Amniotic stem cell (primary cell): ENCODE measurements at regions not wholly inside any gene's neighbourhood (a gene's known extent, or its start where the extent isn't known, plus 50 kb on each side); places are given as distances from the start of the nearest gene placed in this dataset.

Experiments used
- DNase-seq: peaks from one replicate; lab custom pipeline; 2025; lab: John Stamatoyannopoulos, UW

DNA sequence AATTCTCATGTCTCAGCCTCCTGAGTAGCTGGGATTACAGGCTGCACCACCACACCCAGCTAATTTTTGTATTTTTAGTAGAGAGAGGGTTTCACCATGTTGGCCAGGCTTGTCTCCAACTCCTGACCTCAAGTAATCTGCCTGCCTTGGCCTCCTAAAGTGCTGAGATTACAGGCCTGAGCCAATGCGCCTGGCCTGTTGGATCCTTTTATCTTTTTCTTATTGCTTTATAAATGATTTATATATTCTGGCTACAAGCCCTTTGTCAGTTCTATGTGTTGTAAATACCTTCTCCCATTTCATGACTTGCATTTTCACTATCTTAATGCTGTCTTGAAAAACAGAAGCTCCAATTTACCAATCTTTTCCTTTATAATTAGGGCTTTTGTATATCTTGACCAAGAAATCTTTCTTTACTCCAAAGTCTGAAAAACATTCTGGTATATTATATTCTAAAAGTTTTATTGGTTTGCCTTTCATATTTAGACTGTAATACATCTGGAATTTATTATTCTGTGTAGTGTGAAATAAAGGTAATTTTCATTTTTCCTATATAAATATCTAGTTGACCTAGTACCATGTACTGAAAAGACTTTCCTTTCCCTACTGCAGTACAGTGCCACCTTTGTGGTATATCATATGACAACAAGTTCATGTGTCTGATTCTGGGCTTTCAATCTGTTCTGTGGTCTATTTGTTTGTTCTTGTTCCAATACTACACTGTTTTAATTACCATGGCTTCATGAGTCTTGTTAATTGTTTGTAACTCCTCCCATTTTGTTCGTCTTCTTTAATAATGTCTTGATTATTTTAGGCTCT is 52.9 kb upstream of the RNU6-1 start:
- DNase-seq: no peak

DNA sequence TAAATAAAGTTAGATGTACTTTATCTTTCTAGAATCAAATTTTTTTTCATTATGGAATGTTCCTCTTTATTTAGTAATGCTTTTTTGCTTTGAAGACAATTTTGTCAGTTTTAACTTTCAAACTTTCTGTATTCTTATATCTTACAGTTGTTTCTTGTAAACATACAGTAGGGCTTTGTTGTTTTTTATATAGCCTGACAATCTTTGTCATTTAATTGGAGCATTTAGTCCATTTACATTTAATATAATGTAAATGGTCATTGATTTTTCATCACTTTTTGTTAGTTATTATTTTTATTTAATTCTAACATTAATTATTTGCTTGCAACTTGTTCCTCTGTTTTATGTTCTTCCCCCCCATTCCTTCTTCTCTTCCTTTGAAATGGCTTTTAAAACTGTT is 55.4 kb upstream of the RNU6-1 start:
- no peak for DNase-seq

DNA sequence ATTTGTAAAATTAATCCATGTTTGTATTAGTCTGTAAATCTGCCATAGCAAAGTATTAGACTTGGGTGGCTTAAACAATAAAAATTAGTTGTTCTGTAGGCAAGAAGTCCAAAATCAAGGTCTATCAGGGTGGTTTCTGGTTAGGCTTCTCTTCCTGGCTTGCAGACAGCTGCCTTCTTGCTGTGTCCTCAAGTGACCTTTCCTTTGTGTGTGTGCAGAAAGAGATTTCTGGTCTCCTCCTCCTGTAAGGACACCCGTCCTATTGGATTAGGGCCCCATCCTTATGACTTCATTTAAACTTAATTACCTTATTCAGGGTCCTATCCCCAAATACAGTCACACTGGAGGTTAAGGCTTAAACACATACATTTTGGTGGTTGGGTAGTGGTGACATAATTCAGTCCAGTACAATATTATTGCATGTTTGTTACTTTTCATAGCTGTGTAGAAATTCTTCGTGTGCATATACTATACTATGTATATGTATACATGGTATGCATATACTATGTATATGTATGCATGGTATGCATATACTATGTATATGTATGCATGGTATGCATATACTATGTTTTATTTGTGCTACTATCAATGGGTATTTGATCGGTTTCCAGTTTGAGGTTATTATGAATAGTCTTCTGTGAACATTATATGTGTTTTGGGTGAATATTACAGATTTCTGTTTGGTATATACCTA is 57.9 kb upstream of the RNU6-1 start:
- DNase-seq: no peak

DNA sequence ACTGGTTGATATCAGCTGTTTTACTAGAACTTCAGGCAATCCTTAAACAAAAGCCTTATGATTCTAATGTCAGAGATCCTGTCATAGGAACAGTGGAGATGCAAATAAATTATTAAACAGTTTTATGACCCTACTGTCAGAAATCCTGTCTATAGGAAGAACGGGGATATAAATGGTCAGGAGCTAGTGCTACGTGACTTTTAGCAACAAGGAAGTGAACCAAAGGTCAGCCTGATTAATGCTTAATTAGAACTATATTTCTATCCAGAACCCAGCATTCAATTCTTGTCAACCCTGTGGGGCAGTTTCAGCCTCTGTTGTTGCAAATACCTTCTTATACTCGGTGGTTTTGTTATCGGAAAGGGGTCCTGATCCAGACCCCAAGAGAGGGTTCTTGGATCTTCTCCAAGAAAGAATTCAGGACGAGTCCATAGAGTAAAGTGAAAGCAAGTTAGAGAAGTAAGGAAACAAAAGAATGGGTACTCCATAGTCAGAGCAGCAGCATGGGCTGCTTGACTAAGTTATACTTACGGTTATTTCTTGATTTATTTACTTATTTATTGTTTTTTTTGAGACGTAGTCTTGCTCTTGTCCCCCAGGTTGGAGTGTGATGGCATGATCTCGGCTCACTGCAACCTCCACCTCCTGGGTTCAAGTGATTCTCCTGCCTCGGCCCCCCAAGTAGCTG is 59.9 kb upstream of the RNU6-1 start:
- DNase-seq: no peak

DNA sequence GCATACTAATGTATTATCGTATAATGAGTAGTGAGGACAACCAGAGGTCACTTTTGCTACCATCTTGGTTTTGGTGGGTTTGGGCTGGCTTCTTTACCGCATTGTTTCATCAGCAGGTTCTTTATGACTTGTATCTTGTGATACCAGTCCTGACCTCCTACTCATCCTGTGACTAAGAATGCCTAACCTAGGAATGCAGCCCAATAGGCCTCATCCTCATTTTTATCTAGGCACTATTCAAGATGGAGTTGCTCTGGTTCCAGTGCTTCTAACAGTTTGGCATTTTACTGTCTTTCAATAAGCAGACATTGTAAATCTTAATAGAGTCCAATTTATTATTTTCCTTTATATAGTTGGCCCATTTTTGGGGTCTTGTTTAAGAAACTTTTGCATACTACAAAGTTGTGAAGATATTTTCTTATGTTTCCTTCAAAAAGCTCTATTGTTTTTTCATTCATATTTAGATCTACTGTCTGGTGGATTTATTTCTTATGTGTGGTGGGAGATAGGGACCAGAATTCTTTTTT is 60.8 kb upstream of the RNU6-1 start:
- no peak for DNase-seq

DNA sequence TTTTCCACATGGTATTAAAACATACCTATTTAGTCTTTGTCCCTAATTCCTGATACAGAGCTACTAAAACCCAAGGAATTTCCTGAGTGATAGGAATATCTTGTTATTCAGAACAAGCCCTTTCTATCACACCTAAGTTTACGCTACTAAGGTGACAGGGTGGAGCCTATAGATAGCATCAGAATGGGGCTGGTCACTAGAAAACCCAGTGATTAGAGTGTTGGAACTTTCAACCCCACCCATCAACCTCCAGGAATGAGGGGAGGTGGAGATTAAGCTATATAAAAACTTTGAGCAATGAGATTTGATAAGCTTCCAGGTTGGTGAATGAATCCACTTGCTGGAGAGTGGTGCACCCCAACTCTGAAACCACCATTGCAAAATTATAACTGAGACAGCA is 62.1 kb upstream of the RNU6-1 start:
- DNase-seq: no peak

DNA sequence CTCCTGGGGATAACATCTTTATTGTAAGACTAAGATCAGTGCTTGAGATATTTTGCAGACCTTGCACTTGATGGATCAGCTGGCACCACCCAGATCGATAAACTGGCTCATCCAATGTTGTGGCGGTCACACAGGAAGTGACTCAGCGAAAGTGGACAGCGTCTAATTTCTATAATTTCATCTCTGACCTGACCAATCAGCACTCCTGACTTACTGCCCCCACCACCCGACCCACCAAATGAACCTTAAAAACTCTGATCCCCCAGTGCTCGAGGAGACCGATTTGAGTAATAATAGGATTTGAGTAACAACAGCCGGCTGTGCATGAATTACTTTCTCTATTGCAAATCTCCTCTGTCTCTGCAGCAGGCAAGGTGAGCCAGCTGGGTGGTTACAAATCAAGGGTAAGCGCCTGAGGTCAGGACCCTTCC is 62.7 kb upstream of the RNU6-1 start:
- no peak for DNase-seq

DNA sequence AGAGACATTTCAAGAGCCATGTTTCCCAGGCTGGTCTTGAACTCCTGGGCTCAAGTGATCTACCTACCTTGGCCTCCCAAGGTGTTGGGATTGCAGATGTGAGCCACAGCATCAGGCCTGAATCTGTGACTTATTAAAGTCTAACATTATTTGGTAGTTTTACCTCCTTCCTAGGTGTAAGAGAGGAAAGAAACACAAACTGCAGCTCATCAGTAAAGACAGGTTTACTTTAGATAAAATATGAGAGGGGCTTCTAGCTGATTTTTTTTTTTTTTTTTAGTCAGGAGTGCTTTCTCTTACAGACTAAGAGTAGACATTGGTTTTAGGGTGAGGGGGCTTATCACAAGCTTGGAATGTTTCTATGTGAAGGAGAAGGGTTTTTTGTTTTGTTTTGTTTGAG is 63.9 kb upstream of the RNU6-1 start:
- DNase-seq: no peak

DNA sequence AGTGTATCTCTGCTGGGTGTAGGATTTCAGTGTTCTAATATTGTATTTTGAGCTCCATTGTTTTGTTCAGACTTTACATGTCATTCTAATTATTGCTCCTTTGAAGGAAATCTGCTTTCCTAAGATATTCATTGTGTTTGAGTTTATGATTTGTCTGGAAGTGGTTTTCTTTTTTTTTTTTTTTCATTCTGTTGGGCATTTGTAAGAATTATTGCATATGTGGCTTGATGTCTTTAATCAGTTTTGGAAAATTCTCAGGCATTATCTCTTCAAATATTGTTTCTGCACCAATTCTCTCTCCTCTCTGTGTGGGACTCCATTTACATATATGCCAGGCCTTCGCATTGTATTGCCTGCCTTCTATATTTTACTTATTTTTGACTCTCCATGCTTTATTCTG is 65.8 kb upstream of the RNU6-1 start:
- DNase-seq: no peak

DNA sequence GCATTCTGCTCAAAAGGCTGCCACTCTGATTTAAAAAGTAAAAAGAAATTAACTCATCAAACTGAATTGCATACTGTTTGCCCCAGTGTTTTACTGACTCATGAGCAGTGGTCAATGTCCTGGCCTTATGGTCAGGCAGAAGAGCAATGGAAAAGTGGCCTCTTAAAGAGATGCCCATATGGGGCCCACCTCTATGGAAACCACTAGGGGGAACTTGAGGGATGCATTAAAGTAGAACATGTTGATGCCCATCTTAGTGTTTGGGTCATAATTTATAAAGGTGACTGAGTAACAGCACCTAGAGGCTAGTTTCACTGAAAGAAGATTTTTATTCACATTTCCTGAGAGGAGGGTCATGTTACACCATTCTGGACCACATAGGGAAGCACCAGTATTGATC is 66.5 kb upstream of the RNU6-1 start:
- DNase-seq: no peak

DNA sequence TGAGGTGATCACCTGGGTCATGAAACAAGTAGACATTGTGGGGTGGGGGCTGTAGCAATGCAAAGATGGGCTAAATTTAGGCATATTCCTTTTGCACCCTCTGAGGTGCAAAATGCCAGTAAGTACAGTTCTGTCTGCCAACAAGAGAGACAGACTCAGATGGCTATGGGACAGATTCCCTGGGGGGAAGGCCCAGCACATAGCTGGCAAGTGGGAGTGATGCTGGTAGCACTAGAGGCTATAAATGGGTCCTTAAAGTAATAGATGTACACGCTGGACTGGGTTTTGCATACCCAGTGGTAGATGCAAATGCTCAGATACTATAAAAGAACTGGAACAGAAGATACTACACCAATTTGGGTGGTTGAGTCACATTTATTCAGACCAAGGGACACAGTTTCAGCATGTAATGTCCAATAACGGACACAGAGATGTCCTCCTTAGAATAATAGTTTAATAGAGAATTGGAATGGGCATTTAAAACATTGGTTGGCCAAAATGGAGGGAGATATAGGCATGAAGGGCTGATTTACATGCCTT is 67.4 kb upstream of the RNU6-1 start:
- DNase-seq: no peak

DNA sequence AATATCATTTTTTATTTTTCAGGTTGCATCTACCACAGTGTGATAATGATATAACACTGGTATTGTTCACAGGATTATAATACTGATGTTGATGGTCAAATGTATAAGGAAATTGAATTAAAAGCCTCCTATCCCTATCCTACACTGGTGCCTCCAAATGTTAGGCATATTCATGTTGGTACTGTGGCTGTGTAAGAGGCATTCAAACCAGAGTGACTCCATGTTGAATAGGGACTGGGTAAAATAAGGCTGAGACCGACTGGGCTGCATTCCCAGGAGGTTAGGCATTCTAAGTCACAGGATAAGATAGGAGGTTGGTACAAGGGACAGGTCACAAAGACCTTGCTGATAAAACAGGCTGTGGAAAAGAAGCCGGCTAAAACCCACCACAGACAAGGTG is 68.9 kb upstream of the RNU6-1 start:
- DNase-seq: no peak

DNA sequence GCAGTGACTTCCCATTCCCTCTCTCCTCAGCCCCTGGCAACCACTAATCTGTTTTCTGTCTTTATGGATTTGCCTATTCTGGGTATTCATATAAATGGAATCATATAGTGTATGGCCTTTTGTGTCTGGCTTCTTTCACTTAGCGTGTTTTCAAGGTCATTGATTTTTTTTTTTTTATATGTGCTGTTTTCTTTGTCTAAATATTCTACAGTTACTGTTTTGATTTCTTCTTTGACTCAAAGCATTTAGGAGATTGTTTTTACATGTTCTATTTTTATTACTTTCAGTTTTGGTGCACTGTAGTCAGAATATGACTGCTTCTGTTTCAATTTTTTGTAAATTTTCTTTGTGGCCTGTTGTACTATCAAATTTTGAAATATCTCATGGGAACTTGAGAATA is 71.9 kb upstream of the RNU6-1 start:
- no peak for DNase-seq

DNA sequence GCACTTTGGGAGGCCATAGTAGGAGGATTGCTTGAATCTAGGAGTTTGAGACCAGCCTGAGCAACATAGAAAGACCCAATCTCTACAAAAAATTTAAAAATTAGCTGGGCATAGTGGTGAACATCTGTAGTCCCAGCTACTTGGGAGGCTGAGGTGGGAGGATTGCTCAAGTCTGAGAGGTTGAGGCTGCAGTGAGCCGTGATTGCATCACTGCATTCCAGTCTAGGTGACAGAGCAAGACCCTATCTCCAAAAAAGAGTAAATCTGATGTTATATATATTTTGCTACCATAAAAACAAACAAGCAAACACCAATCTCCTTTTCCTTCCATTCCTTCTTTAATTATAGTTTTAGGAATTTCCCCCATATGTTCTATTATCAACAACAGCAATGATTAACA is 74.2 kb upstream of the RNU6-1 start:
- no peak for DNase-seq

DNA sequence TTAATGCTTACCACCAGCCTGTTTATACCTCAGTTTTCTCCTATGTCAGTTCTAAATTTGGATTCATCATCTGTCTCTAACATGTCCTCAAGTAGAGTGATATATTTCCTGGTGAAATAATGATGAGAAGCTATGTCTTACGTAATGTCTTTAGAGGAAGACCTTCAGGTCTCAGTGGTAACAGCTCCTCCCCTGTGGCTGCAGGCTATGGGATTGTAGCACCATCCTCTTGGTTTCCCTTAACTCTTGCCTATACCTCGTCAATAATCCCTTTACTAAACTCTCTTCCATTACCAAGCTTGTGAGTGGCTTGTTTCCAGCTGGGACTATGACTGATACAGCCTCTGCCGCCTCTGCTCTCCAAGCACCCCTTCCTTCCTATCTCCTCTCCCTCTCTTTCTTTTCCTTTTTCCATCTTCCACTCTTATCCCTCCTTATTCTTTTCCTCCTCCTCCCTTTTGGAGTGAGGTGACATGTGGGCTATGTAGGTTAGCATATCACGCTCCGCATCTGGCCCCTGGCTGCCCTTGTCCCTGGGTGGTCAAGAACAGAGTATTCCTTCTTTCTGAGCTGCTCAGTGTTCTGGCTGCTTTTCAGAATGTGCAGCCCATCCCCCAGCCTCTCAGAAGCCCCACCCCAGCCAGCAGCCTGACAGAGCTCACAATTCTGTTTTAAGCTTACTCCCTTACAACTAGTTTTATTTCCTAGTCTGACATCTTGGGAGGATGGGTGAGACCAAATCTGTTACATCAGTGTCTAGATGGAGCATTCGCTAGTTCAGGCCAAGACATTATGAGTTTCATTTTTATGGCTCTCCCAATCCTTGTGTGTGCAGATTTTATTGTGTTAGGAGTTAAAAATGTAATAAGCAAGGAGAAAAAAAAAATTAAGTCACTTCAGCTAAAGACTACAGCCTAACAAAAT is 75.0 kb upstream of the RNU6-1 start:
- no peak for DNase-seq

DNA sequence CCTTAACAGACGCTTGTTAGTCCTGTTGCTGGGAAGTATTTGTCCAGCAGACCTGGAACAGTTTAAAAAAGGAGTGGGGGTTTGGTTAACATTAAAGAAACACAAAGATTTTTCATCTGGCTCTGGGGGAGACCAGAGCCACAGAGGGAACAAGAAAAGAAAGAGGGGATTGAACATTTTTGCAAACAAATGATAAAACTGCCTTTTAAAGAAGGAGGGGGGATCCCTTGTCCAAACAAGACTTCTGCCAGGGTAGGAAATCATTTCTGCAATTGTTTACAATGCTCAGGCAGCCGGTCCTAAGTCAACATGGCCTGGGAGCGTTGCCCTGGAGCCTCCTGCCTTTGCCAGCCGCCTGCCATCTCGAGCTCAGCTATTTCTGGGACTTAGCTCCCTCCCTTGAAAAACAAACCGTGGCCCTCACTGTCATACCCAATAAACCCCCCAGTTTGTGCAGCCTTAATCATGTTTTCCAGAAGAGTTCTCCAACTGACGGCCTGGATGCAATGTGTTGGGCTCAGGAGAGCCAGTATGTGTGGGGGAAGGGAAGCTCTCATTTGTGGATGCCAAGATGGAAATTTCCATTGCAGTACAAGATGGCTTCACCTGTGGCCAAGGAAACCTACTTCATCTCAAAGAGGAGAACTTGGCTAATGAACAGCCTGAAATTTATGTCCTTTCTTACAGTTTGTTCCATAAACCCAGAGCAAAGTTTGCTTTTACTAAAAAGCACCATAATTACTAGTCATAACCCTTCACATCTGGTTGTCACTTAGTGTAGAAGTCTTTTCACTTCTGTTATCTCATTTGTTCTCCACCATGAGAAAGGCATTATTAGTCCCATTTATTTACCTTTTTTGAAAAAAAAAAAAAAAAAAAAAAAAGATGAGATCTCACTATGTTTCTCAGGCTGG is 75.9 kb upstream of the RNU6-1 start:
- no peak for DNase-seq

DNA sequence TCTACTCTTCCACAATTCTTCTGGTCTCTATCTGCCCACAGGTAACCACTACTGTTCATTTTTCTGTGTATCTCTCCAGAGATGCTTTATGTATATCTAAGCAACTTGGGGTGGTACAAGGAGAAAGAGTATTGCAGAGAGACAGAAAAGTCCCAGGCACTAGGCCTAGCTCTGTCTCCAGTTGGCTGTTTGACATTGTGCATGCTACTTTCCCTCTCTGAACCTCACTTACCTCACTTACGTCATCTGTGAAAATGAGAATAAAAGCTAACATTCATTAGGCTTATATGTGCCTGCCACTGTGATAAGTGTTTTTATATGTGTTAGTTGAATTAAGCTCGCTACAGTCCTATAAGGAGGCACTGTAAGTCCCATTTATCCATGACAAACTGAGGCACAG is 76.7 kb upstream of the RNU6-1 start:
- no peak for DNase-seq

DNA sequence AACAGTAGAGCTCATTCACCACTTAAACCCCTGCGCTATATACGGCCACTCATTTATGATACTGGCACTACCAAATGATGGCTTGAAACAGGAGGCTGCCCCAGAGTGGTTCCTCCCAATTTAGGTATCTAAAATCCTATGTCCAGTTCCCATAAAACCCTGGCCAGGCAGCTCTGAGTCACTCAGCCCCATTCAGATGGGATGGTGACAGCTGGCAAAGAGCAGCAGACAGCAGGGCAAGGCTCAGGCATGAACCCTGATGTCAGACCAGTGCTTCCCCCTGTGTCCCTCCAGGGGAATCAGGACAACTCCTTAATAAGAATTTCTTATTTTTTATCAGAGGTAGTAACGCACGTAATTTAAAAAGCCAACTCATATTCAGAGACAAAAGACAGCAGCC is 77.2 kb upstream of the RNU6-1 start:
- DNase-seq: no peak

DNA sequence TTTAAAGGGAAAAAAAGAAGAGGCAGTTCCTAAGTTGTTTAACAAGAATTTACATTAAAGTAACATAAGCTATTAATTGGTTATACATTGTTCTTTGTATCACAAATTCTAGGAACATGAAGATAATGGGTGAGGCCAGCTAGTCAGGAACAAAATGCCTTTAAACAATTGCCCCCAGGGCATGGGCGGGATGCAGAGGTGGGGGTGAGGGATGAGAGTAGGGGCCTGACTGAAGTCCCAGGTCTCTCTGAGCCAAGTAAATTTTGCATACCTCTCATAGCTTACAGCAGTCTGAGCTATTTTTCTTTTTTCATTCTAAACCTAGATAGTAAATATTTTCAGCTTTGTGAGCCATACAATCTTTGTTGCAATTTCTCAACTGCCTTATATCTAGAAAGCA is 77.8 kb upstream of the RNU6-1 start:
- no peak for DNase-seq

DNA sequence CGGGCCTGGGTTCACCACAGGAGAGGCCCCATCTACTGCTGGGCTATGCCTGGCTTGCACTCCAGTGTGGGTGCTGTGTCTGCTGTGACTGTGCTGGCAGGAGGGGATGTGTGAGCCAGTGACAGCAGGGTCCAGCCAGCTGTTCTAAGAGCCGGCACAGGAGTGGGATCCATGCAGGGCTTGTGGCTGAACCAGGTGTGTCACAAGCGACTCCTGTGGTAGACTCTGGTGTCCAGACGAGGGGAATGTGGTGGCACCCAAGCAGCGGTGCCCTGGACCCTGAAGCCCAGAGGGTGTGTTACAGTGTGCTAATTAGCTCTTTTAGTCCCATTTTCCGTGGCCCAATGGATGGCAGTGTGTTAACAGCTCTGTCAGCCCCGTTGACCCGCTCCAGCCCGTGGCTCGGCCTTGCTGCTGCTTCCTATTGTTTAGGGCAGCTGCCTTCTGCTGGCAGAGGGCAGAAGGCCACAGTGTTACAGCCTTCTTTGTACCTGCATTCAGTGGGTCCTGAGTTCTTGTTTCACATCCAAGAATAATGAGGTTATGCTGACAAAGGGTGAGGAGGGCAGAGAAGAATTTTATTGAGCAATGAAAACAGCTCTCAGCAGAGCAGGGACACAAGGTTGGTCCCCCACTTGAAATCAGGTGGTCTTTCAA is 78.5 kb upstream of the RNU6-1 start:
- DNase-seq: no peak
